Activated T-cell treated with anti-CD3 and anti-CD28 coated beads, Interleukin-2, amount 50 U/mL, for 72 hours (primary cell): ENCODE measurements at regions not wholly inside any gene's neighbourhood (a gene's known extent, or its start where the extent isn't known, plus 50 kb on each side); places are given as distances from the start of the nearest gene placed in this dataset.

Experiments
- ATAC-seq, 2 donors: fragments of 150-1000 bp; cut with Tn5 transposase; replicated peaks in 1 of 2; 2 replicates each; pipeline ENCODE4 v1.10.0; 2021; ENCODE audit warnings: moderate library complexity in 2 of 2, mild to moderate bottlenecking in 1 of 2
- DNase-seq, 2 donors: peaks; one replicate each; pipeline ENCODE4 v3.0.0; 2021 to 2022; ENCODE audit warnings: mixed read lengths in 1 of 2
- H3K27ac Mint-ChIP-seq: one replicate; pipeline ENCODE4 v1.8.0; 2022; ENCODE audit warnings: mild to moderate bottlenecking, moderate library complexity, mixed read lengths
- H3K27me3 Mint-ChIP-seq: one replicate; pipeline ENCODE4 v1.8.0; 2022; ENCODE audit warnings: low read depth, mixed read lengths
- H3K36me3 Mint-ChIP-seq, 2 donors: one replicate each; pipeline ENCODE4 v1.8.0; 2022; ENCODE audit warnings: mixed read lengths in 2 of 2, mild to moderate bottlenecking in 1 of 2; ENCODE audit not compliant: insufficient read depth in 2 of 2
- H3K4me1 Mint-ChIP-seq: one replicate; pipeline ENCODE4 v1.8.0; 2022; ENCODE audit warnings: low read depth, mixed read lengths
- H3K4me3 Mint-ChIP-seq, 2 donors: one replicate each; pipeline ENCODE4 v1.8.0; 2022; ENCODE audit warnings: mild to moderate bottlenecking in 2 of 2, mixed read lengths in 2 of 2, moderate library complexity in 2 of 2
- H3K9me3 Mint-ChIP-seq, 2 donors: one replicate each; pipeline ENCODE4 v1.8.0; 2022; ENCODE audit warnings: mixed read lengths in 2 of 2

GRCh38 chr17:71361656-71362450 lies 759.0 kb upstream of the SOX9 start:
- Mint-ChIP-seq H3K27me3 (no peaks in the 10 kb centered on the region), H3K36me3 (no peaks in the 10 kb centered on the region), H3K27ac (no peak overlapping the region), H3K9me3 (peaks cover 2 to 7% of the 10 kb centered on the region in 2 donors), H3K4me3 (no peak overlapping the region), H3K4me1 (no peaks in the 10 kb centered on the region)
- no peak for ATAC-seq
- DNase-seq: no peak

DNA sequence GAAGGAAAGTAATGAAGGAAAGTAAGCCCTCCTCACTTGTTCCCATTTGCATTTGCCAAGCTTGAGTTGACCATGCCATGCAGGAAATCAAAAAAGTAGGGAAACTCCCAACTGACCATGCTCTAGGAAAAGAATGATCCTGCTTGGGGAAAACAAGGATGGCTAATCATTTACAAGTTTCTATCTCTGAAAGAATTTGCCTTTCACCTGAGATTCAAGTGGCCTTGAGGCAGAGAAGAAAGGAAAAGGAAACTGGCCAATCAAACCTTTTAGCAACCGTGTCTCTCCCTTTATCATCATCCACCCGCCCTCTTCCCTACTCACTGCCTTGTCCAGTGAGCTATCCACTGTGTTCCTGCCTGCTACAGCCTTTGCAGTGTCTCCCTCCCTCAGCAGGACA lies 757.2 kb upstream of the SOX9 start:
- Mint-ChIP-seq H3K27ac (no peak overlapping the region), H3K9me3 (peaks cover 4 to 8% of the 10 kb centered on the region in 2 donors), H3K27me3 (no peaks in the 10 kb centered on the region), H3K4me3 (no peak overlapping the region), H3K36me3 (no peaks in the 10 kb centered on the region), H3K4me1 (no peaks in the 10 kb centered on the region)
- ATAC-seq (no peak), DNase-seq (no peak)

GRCh38 chr17:71371809-71372208 lies 749.0 kb upstream of the SOX9 start:
- H3K4me3 Mint-ChIP-seq: no peak overlapping the region
- no peaks in the 10 kb centered on the region for H3K4me1 Mint-ChIP-seq
- ATAC-seq (no peak), DNase-seq (no peak)
- H3K9me3 Mint-ChIP-seq: peaks cover 2 to 10% of the 10 kb centered on the region in 2 donors
- no peaks in the 10 kb centered on the region for H3K36me3 Mint-ChIP-seq
- H3K27me3 Mint-ChIP-seq: no peaks in the 10 kb centered on the region
- no peak overlapping the region for H3K27ac Mint-ChIP-seq

DNA sequence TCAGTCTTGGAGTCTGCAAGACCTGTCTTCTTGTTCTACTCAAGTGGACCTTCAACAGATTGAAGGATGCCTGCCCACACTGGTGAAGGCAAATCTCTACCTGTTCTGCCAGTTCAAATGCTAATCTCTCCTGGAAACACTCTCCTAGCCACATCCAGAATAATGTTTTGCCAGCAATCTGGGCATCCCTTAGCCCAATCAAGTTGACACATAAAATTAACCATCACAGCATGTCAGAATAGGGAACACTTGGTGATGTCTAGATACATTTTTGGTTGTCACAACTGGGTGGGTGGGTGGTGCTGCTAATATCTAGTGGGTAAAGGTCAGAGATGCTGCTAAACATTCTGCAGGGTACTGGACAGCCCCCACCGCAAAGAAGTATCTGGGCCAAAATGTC lies 744.9 kb upstream of the SOX9 start:
- DNase-seq (no peak), ATAC-seq (no peak)
- H3K4me1 Mint-ChIP-seq: no peaks in the 10 kb centered on the region
- no peaks in the 10 kb centered on the region for H3K27me3 Mint-ChIP-seq
- H3K4me3 Mint-ChIP-seq: no peak overlapping the region
- H3K9me3 Mint-ChIP-seq: peaks cover 3 to 4% of the 10 kb centered on the region in 2 donors
- H3K36me3 Mint-ChIP-seq: no peaks in the 10 kb centered on the region
- H3K27ac Mint-ChIP-seq: no peak overlapping the region

GRCh38 chr17:71376933-71377332 lies 743.9 kb upstream of the SOX9 start:
- ATAC-seq (no peak), DNase-seq (no peak)
- Mint-ChIP-seq H3K36me3 (no peaks in the 10 kb centered on the region), H3K27me3 (no peaks in the 10 kb centered on the region), H3K27ac (no peak overlapping the region), H3K4me1 (no peaks in the 10 kb centered on the region), H3K9me3 (peaks cover 3 to 4% of the 10 kb centered on the region in 2 donors), H3K4me3 (no peak overlapping the region)

DNA sequence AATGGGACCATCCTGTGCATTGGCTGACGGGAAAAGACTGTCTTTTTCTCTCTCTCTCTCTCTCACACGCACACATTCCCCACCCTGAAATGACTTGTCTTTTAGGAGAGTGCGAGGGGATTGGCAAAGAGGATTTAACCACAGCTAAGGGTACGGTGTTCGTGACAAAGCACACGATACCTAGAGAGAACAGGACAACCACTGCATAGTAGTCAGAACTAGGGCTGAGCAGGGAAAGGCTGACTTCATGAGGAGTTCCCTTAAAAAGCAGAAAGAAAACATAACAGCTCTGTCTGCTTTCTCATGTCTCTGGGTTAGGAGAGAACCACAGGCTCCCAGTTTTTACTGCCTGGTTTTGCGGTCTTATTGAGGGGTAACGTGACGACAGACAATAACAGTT lies 742.8 kb upstream of the SOX9 start:
- Mint-ChIP-seq H3K27me3 (no peaks in the 10 kb centered on the region), H3K4me1 (no peaks in the 10 kb centered on the region), H3K9me3 (peaks cover 2 to 4% of the 10 kb centered on the region in 2 donors), H3K36me3 (no peaks in the 10 kb centered on the region), H3K27ac (no peak overlapping the region), H3K4me3 (no peak overlapping the region)
- DNase-seq (no peak), ATAC-seq (no peak)

- Mint-ChIP-seq H3K27ac (no peak overlapping the region), H3K27me3 (no peaks in the 10 kb centered on the region), H3K4me3 (no peak overlapping the region), H3K9me3 (peaks cover 3 to 4% of the 10 kb centered on the region in 2 donors), H3K4me1 (no peaks in the 10 kb centered on the region), H3K36me3 (no peaks in the 10 kb centered on the region)
- ATAC-seq (no peak), DNase-seq (no peak)
Measured at GRCh38 chr17:71378741-71379140, 742.1 kb upstream of the SOX9 start.

GRCh38 chr17:71379512-71379911 lies 741.3 kb upstream of the SOX9 start:
- no peaks in the 10 kb centered on the region for H3K27me3 Mint-ChIP-seq
- no peaks in the 10 kb centered on the region for H3K36me3 Mint-ChIP-seq
- H3K27ac Mint-ChIP-seq: no peak overlapping the region
- H3K4me1 Mint-ChIP-seq: no peaks in the 10 kb centered on the region
- no peak for ATAC-seq
- H3K9me3 Mint-ChIP-seq: peaks cover 3 to 4% of the 10 kb centered on the region in 2 donors
- no peak overlapping the region for H3K4me3 Mint-ChIP-seq
- no peak for DNase-seq

DNA sequence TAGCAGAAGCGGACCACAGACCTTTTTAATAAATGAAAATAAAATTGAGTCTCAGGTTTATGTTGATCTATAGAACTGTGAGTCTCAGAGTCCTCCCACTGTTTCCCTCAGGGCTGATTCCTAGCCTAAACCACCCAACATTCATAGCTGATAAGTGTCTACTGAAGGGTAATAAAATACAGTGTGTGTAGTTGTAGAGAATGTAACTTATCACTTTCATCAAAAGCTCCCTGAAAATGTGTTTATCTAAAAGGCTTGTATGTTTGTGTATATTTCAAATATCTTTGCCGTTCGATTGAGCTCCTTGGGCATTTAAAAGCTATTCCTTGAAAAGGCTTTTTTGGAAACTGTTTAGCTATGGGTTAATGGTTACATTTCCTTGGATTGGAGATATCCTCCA lies 740.3 kb upstream of the SOX9 start:
- Mint-ChIP-seq H3K4me3 (no peak overlapping the region), H3K4me1 (no peaks in the 10 kb centered on the region), H3K36me3 (no peaks in the 10 kb centered on the region), H3K27me3 (no peaks in the 10 kb centered on the region), H3K9me3 (peaks cover 3 to 4% of the 10 kb centered on the region in 2 donors), H3K27ac (no peak overlapping the region)
- DNase-seq (no peak), ATAC-seq (no peak)

- DNase-seq: no peak
- Mint-ChIP-seq H3K9me3 (peaks cover 3 to 4% of the 10 kb centered on the region in 2 donors), H3K27ac (no peak overlapping the region), H3K36me3 (no peaks in the 10 kb centered on the region), H3K4me1 (no peaks in the 10 kb centered on the region), H3K27me3 (no peaks in the 10 kb centered on the region), H3K4me3 (no peak overlapping the region)
- no peak for ATAC-seq
Measured at GRCh38 chr17:71380936-71381335, 739.9 kb upstream of the SOX9 start.

DNA sequence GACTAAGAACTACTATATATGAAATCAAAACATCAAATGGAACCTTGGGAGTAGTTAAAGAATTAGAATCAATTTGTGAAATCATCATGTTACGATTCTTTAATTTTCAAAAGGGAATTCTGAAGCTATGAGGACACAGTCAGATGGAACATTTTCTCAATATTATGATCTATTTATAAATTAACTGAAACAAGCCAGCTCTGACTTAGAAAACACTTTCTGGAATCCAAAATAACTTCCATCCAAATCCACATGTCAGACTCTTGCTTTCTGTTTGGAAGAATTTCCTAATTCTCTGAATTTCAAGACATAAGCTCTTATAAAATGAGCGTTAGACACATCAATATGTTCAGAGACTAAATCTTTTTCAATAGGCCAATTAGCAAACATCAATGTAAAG lies 737.7 kb upstream of the SOX9 start:
- H3K27me3 Mint-ChIP-seq: no peaks in the 10 kb centered on the region
- no peak overlapping the region for H3K4me3 Mint-ChIP-seq
- H3K9me3 Mint-ChIP-seq: peaks cover 2 to 3% of the 10 kb centered on the region in 2 donors
- ATAC-seq: no peak
- no peaks in the 10 kb centered on the region for H3K4me1 Mint-ChIP-seq
- H3K36me3 Mint-ChIP-seq: no peaks in the 10 kb centered on the region
- no peak for DNase-seq
- no peak overlapping the region for H3K27ac Mint-ChIP-seq

GRCh38 chr17:71387456-71387855 lies 733.4 kb upstream of the SOX9 start:
- no peak for DNase-seq
- Mint-ChIP-seq H3K4me1 (no peaks in the 10 kb centered on the region), H3K27ac (no peak overlapping the region), H3K9me3 (peaks cover 7 to 9% of the 10 kb centered on the region in 2 donors), H3K36me3 (peaks cover 0 to 2% of the 10 kb centered on the region in 2 donors), H3K27me3 (no peaks in the 10 kb centered on the region), H3K4me3 (no peak overlapping the region)
- ATAC-seq: no peak

GRCh38 chr17:71392715-71393567 lies 727.9 kb upstream of the SOX9 start:
- H3K4me3 Mint-ChIP-seq: no peak overlapping the region
- peaks cover 0 to 2% of the 10 kb centered on the region in 2 donors for H3K36me3 Mint-ChIP-seq
- ATAC-seq: no peak

More at GRCh38 chr17:71392715-71393567, 727.9 kb upstream of the SOX9 start:
- Mint-ChIP-seq H3K4me1 (no peaks in the 10 kb centered on the region), H3K27me3 (no peaks in the 10 kb centered on the region), H3K27ac (no peak overlapping the region), H3K9me3 (peaks cover 7 to 8% of the 10 kb centered on the region in 2 donors)
- no peak for DNase-seq
